HCT116 (cell line): ENCODE measurements at regions not wholly inside any gene's neighbourhood (a gene's known extent, or its start where the extent isn't known, plus 50 kb on each side); places are given as distances from the start of the nearest gene placed in this dataset.

Source experiments
- ATAC-seq: fragments of 200-7000 bp; cut with Tn5 transposase; 2 replicates; pipeline ENCODE4 v1.9.1; 2020; ENCODE audit warnings: mild to moderate bottlenecking, moderate library complexity
- BruUV-seq: library from RNA; stranded (reverse); fragments of 400-500 nt; replicated peaks from 2 replicates; lab custom pipeline; 2021; lab: Mats Ljungman, UMichigan
- CTCF ChIA-PET: fragments of 300-600 bp; sonication (Branson Sonifier 250); formaldehyde crosslinking; loops from one replicate; lab custom pipeline; 2021; ENCODE audit warnings: antibody characterized with exemption; lab: Charles Lee
- POLR2A ChIA-PET: fragments of 300-600, 350-600 bp; sonication (Branson Sonifier 250); formaldehyde crosslinking; loops from one replicate; lab custom pipeline; 2021; ENCODE audit warnings: antibody characterized with exemption; lab: Charles Lee
- RAD21 ChIA-PET, 2 experiments: fragments of 300-600 bp; sonication (Branson Sonifier 250); formaldehyde crosslinking; loops; one replicate each; lab custom pipeline; 2023; ENCODE audit warnings: low total read pairs in 2 of 2; ENCODE audit not compliant: uncharacterized antibody in 2 of 2, unreplicated experiment in 2 of 2, low non-redundant PET in 1 of 2; lab: Charles Lee
- DNase-seq: peaks from one replicate; pipeline ENCODE4 v3.0.0-alpha.2; 2010; ENCODE audit warnings: low read depth, low spot score
- H2AFZ ChIP-seq: fragments of 200-600 bp; shearing (Covaris generic), sonication (generic); 2 replicates; pipeline ENCODE4 v1.6.1; 2017; ENCODE audit warnings: low read depth, mixed run types, mixed read lengths, antibody characterized with exemption, low read length; ENCODE audit not compliant: poor library complexity, severe bottlenecking
- H3K27ac ChIP-seq: 2 replicates; pipeline ENCODE4 v1.5.1; 2012; ENCODE audit warnings: low read depth, low read length
- H3K27me3 ChIP-seq: fragments of 200-600 bp; sonication (generic); 2 replicates; pipeline ENCODE4 v1.6.1; 2016; ENCODE audit warnings: mixed run types, low read length, mixed read lengths; ENCODE audit not compliant: insufficient read depth
- H3K36me3 ChIP-seq, 2 experiments: fragments of 200-500 bp in 1 of 2; fragments of 200-600 bp in 1 of 2; sonication (Bioruptor generic) in 1 of 2; sonication (generic) in 1 of 2; 2 replicates each; pipeline versions ENCODE4 v1.5.1 to v1.6.1; 2014 to 2016; ENCODE audit warnings: low read length in 2 of 2, inconsistent platforms in 1 of 2, mixed read lengths in 1 of 2, mixed run types in 1 of 2; ENCODE audit not compliant: insufficient read depth in 2 of 2, control insufficient read depth in 1 of 2
- H3K4me1 ChIP-seq, 2 experiments: fragments of 200-600 bp in 1 of 2; sonication (generic) in 1 of 2; 2 replicates each; pipeline versions ENCODE4 v1.5.1 to v1.6.1; 2012 to 2017; ENCODE audit warnings: low read length in 2 of 2, inconsistent platforms in 1 of 2, mild to moderate bottlenecking in 1 of 2, mixed read lengths in 1 of 2, mixed run types in 1 of 2, moderate library complexity in 1 of 2; ENCODE audit not compliant: insufficient read depth in 2 of 2, control insufficient read depth in 1 of 2
- H3K4me2 ChIP-seq: fragments of 200-600 bp; sonication (generic); 2 replicates; pipeline ENCODE4 v1.6.1; 2017; ENCODE audit warnings: mixed run types, low read length, mixed read lengths
- H3K4me3 ChIP-seq, 2 experiments: fragments of 200-600 bp in 1 of 2; sonication (generic) in 1 of 2; replicated peaks in 1 of 2; 2 replicates each; pipeline ENCODE4 v1.5.1; 2011 to 2016; ENCODE audit warnings: low read length in 2 of 2, control low read depth in 1 of 2, low read depth in 1 of 2, mild to moderate bottlenecking in 1 of 2, mixed read lengths in 1 of 2, mixed run types in 1 of 2
- H3K79me2 ChIP-seq: fragments of 200-600 bp; sonication (generic); 2 replicates; pipeline ENCODE4 v1.6.1; 2017; ENCODE audit warnings: mild to moderate bottlenecking, mixed run types, low read length, moderate library complexity, mixed read lengths; ENCODE audit not compliant: insufficient read depth
- H3K9ac ChIP-seq: fragments of 200-600 bp; sonication (generic); 2 replicates; pipeline ENCODE4 v1.6.1; 2016; ENCODE audit warnings: low read length, mixed read lengths
- H3K9me2 ChIP-seq: fragments of 200-600 bp; sonication (generic), shearing (Covaris generic); 2 replicates; pipeline ENCODE4 v1.6.1; 2017; ENCODE audit warnings: mixed run types, mild to moderate bottlenecking, moderate library complexity; ENCODE audit not compliant: insufficient read depth
- H3K9me3 ChIP-seq, 2 experiments: fragments of 200-500 bp in 1 of 2; fragments of 200-600 bp in 1 of 2; sonication (Bioruptor generic) in 1 of 2; sonication (generic) in 1 of 2; 2 replicates each; pipeline ENCODE4 v1.6.1; 2014 to 2017; ENCODE audit warnings: low read length in 2 of 2, mixed read lengths in 2 of 2, inconsistent platforms in 1 of 2, low read depth in 1 of 2, mild to moderate bottlenecking in 1 of 2, mixed run types in 1 of 2, moderate library complexity in 1 of 2; ENCODE audit not compliant: control insufficient read depth in 1 of 2, insufficient read depth in 1 of 2
- H4K20me1 ChIP-seq: fragments of 200-600 bp; sonication (generic), shearing (Covaris generic); 2 replicates; pipeline ENCODE4 v1.6.1; 2017; ENCODE audit warnings: mixed run types, mild to moderate bottlenecking, moderate library complexity; ENCODE audit not compliant: insufficient read depth
- CBX3 ChIP-seq: IDR thresholded peaks from 2 replicates; pipeline ENCODE4 v1.6.1; 2012; ENCODE audit warnings: low read depth
- CEBPB ChIP-seq: IDR thresholded peaks from 2 replicates; pipeline ENCODE4 v1.6.1; 2012; ENCODE audit warnings: low read depth
- EZH2 ChIP-seq: fragments of 200-600 bp; sonication (generic); IDR thresholded peaks from 2 replicates; pipeline ENCODE4 v1.6.1; 2017; ENCODE audit warnings: antibody characterized with exemption, mixed run types
- JUND ChIP-seq: IDR thresholded peaks from 2 replicates; pipeline ENCODE4 v1.6.1; 2012
- POLR2A ChIP-seq: IDR thresholded peaks from 2 replicates; pipeline ENCODE4 v1.7.0; 2011; ENCODE audit warnings: borderline replicate concordance; ENCODE audit not compliant: insufficient read depth, insufficient read length; ENCODE audit errors: extremely low read depth
- RAD21 ChIP-seq: IDR thresholded peaks from 2 replicates; pipeline ENCODE4 v1.6.1; 2012; ENCODE audit warnings: low read depth, mild to moderate bottlenecking
- SIN3A ChIP-seq: IDR thresholded peaks from 2 replicates; pipeline ENCODE4 v1.6.1; 2012; ENCODE audit warnings: low read depth
- SP1 ChIP-seq: IDR thresholded peaks from 2 replicates; pipeline ENCODE4 v1.6.1; 2012; ENCODE audit warnings: low read depth
- ZFX ChIP-seq: fragments of 450-650 bp; IDR thresholded peaks from 2 replicates; pipeline ENCODE4 v1.6.1; 2017
- intact Hi-C: fragments of 100-400 bp; cut with micrococcal nuclease; formaldehyde crosslinking; loops from 2 replicates; pipeline ENCODE4 v1.10.0; 2022
- TF ChIP-seq, protein P1 (sequence below): IDR thresholded peaks from 2 replicates; pipeline ENCODE4 v1.6.1; 2012; ENCODE audit warnings: low read depth
- TF ChIP-seq, protein P2 (sequence below): IDR thresholded peaks from 2 replicates; pipeline ENCODE4 v1.6.1; 2011; ENCODE audit warnings: mild to moderate bottlenecking, low read length, moderate library complexity; ENCODE audit not compliant: insufficient replicate concordance; ENCODE audit errors: extremely low read depth

DNA sequence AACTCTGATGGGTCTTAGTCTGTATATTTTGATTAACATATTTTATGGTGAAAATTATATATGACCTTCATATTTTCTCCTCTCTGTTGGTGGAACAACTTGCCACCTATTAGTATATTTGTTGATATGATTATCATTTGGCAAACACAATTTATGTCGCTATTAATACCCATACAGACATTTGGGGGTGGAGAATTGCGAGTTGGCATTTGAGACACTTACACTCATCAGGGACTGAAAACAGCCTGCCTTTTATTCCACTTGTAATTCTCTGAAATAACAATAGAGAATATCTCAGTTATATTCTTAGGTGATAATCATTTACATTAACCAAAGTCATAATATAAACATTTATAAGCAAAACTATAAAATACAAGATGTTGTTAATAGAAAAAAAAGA is 100.5 kb upstream of the RGS18 start:
- no peaks in the 10 kb centered on the region for H3K4me1 ChIP-seq
- no peaks in the 10 kb centered on the region for H3K9me2 ChIP-seq
- no TSS peak for BruUV-seq
- ChIA-PET RAD21 (no interaction called here), POLR2A (no interaction called here), CTCF (no interaction called here)
- DNase-seq (no peak), ATAC-seq (no peak)
- H2AFZ ChIP-seq = no peak overlapping the region
- H3K9ac ChIP-seq = no peak overlapping the region
- H3K9me3 ChIP-seq = no peaks in the 10 kb centered on the region
- no peak overlapping the region for H3K4me3 ChIP-seq
- H3K4me2 ChIP-seq = no peak overlapping the region
- intact Hi-C loops = no loop called here
- H3K27ac ChIP-seq = no peak overlapping the region
- H3K36me3 ChIP-seq = no peaks in the 10 kb centered on the region
- TF ChIP-seq ZFX (no peak), JUND (no peak), CBX3 (no peak), POLR2A (no peak), CEBPB (no peak), EZH2 (no peak)
- TF ChIP-seq, protein P1, sequence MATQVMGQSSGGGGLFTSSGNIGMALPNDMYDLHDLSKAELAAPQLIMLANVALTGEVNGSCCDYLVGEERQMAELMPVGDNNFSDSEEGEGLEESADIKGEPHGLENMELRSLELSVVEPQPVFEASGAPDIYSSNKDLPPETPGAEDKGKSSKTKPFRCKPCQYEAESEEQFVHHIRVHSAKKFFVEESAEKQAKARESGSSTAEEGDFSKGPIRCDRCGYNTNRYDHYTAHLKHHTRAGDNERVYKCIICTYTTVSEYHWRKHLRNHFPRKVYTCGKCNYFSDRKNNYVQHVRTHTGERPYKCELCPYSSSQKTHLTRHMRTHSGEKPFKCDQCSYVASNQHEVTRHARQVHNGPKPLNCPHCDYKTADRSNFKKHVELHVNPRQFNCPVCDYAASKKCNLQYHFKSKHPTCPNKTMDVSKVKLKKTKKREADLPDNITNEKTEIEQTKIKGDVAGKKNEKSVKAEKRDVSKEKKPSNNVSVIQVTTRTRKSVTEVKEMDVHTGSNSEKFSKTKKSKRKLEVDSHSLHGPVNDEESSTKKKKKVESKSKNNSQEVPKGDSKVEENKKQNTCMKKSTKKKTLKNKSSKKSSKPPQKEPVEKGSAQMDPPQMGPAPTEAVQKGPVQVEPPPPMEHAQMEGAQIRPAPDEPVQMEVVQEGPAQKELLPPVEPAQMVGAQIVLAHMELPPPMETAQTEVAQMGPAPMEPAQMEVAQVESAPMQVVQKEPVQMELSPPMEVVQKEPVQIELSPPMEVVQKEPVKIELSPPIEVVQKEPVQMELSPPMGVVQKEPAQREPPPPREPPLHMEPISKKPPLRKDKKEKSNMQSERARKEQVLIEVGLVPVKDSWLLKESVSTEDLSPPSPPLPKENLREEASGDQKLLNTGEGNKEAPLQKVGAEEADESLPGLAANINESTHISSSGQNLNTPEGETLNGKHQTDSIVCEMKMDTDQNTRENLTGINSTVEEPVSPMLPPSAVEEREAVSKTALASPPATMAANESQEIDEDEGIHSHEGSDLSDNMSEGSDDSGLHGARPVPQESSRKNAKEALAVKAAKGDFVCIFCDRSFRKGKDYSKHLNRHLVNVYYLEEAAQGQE = no peak
- H3K79me2 ChIP-seq = no peaks in the 10 kb centered on the region
- no peaks in the 10 kb centered on the region for H4K20me1 ChIP-seq
- H3K27me3 ChIP-seq = no peaks in the 10 kb centered on the region

DNA sequence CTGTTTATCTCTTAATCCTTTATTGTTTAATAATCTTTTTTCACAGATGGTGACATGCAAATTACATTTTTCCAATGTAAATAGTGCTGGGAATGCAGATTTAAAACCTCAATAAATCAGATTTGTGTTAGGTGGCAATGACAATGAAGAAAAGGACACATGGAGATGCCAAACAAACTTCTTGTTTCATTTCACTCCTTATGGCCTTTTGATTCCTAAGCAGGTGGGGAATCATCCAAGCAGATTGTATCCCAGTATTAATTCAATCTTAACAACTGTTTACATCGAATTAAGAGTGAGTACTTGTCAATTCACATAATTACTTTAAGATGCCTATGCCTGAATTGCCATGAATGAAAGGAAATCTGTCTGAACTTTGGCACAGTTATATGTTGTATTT is 98.9 kb upstream of the RGS18 start:
- no peaks in the 10 kb centered on the region for H3K79me2 ChIP-seq
- no peaks in the 10 kb centered on the region for H3K36me3 ChIP-seq
- ChIA-PET RAD21 (no interaction called here), CTCF (no interaction called here), POLR2A (no interaction called here)
- ATAC-seq = no peak
- no peaks in the 10 kb centered on the region for H3K4me1 ChIP-seq
- no peaks in the 10 kb centered on the region for H3K9me3 ChIP-seq
- H3K4me3 ChIP-seq = no peak overlapping the region
- no peaks in the 10 kb centered on the region for H3K27me3 ChIP-seq
- TF ChIP-seq CBX3 (no peak), RAD21 (no peak), ZFX (no peak), SP1 (no peak), SIN3A (no peak)
- TF ChIP-seq, protein P2, sequence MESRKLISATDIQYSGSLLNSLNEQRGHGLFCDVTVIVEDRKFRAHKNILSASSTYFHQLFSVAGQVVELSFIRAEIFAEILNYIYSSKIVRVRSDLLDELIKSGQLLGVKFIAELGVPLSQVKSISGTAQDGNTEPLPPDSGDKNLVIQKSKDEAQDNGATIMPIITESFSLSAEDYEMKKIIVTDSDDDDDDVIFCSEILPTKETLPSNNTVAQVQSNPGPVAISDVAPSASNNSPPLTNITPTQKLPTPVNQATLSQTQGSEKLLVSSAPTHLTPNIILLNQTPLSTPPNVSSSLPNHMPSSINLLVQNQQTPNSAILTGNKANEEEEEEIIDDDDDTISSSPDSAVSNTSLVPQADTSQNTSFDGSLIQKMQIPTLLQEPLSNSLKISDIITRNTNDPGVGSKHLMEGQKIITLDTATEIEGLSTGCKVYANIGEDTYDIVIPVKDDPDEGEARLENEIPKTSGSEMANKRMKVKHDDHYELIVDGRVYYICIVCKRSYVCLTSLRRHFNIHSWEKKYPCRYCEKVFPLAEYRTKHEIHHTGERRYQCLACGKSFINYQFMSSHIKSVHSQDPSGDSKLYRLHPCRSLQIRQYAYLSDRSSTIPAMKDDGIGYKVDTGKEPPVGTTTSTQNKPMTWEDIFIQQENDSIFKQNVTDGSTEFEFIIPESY = no peak
- no peak overlapping the region for H3K9ac ChIP-seq
- no peak overlapping the region for H3K27ac ChIP-seq
- intact Hi-C loops = no loop called here
- peak overlapping the region; percentile 45 for H2AFZ ChIP-seq
- no peak for DNase-seq
- no peaks in the 10 kb centered on the region for H3K9me2 ChIP-seq
- H3K4me2 ChIP-seq = no peak overlapping the region
- no TSS peak for BruUV-seq
- H4K20me1 ChIP-seq = no peaks in the 10 kb centered on the region
